ENCODE measurements at regions not wholly inside any gene's neighbourhood (a gene's known extent, or its start where the extent isn't known, plus 50 kb on each side); places are given as distances from the start of the nearest gene placed in this dataset.

GRCh38 chr1:89453123-89453972 lies 71.3 kb upstream of the LRRC8B start:
- TF ChIP-seq HDGF (IDR thresholded peaks at IDR 0.05; ENCODE audit: borderline replicate concordance) (no peak), FOXK2 (IDR thresholded peaks at IDR 0.05) (no peak), BHLHE40 (IDR thresholded peaks at IDR 0.05; ENCODE audit: borderline replicate concordance) (no peak), FOXM1 (IDR thresholded peaks at IDR 0.05; ENCODE audit: borderline replicate concordance) (no peak)
